ENCODE measurements at regions not wholly inside any gene's neighbourhood (a gene's known extent, or its start where the extent isn't known, plus 50 kb on each side); places are given as distances from the start of the nearest gene placed in this dataset.

DNA sequence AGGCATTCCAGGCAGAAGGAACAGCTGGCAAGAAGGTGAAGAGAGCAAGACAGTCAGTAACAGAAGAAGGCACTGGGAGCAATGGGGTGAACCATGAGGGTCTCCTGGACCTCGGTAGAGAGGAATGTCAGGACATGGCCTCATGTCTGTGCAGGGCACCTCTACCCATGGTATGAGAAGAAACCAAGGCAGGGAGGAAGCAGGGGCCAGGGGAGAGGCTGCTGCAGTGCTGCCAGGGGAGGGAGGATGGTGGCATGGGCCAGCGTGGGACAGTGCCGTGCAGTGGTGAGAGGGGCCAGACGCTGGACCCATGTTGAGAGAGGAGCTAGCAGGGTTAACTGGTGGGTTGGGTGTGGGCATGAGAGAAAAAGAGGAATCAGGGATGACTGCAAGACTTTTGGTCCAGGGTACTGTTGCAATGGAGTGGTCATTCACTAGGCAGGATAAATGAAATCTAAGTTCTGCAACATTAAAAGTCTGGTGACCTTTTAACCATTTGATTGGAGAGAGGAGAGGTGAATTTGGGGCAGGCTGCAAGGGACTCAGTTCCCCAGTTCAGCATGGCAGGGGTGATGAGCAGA is 577.6 kb downstream of the MATN1 start (continued):
- no peak for TF ChIP-seq SSRP1 (CRISPR knock-in tag; IDR thresholded peaks at IDR 0.05)
- TF ChIP-seq, protein P1, sequence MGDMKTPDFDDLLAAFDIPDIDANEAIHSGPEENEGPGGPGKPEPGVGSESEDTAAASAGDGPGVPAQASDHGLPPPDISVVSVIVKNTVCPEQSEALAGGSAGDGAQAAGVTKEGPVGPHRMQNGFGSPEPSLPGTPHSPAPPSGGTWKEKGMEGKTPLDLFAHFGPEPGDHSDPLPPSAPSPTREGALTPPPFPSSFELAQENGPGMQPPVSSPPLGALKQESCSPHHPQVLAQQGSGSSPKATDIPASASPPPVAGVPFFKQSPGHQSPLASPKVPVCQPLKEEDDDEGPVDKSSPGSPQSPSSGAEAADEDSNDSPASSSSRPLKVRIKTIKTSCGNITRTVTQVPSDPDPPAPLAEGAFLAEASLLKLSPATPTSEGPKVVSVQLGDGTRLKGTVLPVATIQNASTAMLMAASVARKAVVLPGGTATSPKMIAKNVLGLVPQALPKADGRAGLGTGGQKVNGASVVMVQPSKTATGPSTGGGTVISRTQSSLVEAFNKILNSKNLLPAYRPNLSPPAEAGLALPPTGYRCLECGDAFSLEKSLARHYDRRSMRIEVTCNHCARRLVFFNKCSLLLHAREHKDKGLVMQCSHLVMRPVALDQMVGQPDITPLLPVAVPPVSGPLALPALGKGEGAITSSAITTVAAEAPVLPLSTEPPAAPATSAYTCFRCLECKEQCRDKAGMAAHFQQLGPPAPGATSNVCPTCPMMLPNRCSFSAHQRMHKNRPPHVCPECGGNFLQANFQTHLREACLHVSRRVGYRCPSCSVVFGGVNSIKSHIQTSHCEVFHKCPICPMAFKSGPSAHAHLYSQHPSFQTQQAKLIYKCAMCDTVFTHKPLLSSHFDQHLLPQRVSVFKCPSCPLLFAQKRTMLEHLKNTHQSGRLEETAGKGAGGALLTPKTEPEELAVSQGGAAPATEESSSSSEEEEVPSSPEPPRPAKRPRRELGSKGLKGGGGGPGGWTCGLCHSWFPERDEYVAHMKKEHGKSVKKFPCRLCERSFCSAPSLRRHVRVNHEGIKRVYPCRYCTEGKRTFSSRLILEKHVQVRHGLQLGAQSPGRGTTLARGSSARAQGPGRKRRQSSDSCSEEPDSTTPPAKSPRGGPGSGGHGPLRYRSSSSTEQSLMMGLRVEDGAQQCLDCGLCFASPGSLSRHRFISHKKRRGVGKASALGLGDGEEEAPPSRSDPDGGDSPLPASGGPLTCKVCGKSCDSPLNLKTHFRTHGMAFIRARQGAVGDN (CRISPR knock-in tag; IDR thresholded peaks at IDR 0.05) = no peak
- no peak for TF ChIP-seq REL (CRISPR knock-in tag; conservative IDR thresholded peaks at IDR 0.05)
- TF ChIP-seq ZNF670 (CRISPR knock-in tag; IDR thresholded peaks at IDR 0.05; ENCODE audit: borderline replicate concordance) = no peak

DNA sequence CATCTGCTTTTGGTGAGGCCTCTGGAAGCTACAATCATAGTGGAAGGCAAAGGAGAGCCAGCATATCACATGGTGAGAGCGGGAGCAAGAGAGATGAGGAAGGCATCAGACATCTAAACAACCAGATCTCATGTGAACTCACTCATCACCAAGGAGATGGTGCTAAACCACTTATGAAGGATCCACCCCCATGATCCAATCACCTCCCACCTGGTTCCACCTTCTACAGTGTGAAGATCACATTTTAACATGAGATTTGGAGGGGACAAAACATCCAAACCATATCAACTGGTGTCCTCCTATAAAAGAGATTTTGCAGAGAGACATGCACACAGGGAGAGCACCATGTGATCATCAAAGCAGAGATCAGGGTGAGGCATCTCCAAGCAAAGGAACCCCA is 578.6 kb downstream of the MATN1 start:
- FAIRE-seq = no peak
- Histone ChIP-seq H3K36me3 (replicated peaks in 1 of 2; ENCODE audit: control insufficient read depth in 1 of 2, insufficient read depth in 2 of 2, low read length in 2 of 2) (no peaks in the 10 kb centered on the region), H3K4me1 (ENCODE audit: insufficient read depth, low read length) (no peaks in the 10 kb centered on the region), H3K9ac (ENCODE audit: insufficient read depth, low read depth, low read length) (no peak overlapping the region), H3K4me2 (ENCODE audit: low read depth, low read length) (no peak overlapping the region), H4K20me1 (ENCODE audit: insufficient read depth, low read length) (no peaks in the 10 kb centered on the region), H3K9me3 (ENCODE audit: low read length) (no peaks in the 10 kb centered on the region), H3K4me3 (replicated peaks in 1 of 3; ENCODE audit: insufficient read depth in 1 of 3, low read depth in 2 of 3, low read length in 3 of 3) (no peak overlapping the region), H3K27me3 (ENCODE audit: control insufficient read depth in 1 of 2, insufficient read depth in 2 of 2, low read length in 2 of 2) (0 out of 5 replicates have a peak, but pooled peaks cover 0 to 1% of the 10 kb centered on the region in 2 experiments), H2AFZ (ENCODE audit: low read length) (no peak overlapping the region), H3K79me2 (ENCODE audit: insufficient read depth, low read length) (no peaks in the 10 kb centered on the region), H3K27ac (ENCODE audit: extremely low read length, insufficient read depth, low read length) (no peak overlapping the region)
- no TSS peak for BruUV-seq (replicated peaks)
- no peak for DNase-seq (ENCODE audit: low spot score)
- WGBS (ENCODE audit: low lambda C conversion rate) = no CpG with 5 or more reads among the region's 1 CpG
- no peak for ATAC-seq
- ChIA-PET POLR2A (no interaction called here), CTCF (ENCODE audit: low intra/inter-chr PET ratio, low total read pairs) (no interaction called here)
- intact Hi-C loops (cut with micrococcal nuclease; ENCODE audit: unreplicated experiment) = no loop called here
- in situ Hi-C loops (cut with HindIII; ENCODE audit: extremely low pct_ligation_motif_present, low pct_unique_long_range_greater_than_20kb) = no loop called here
- TF ChIP-seq ZFP36 (IDR thresholded peaks at IDR 0.05; ENCODE audit: borderline replicate concordance, low read depth, low read length, partially characterized antibody) (no peak), THAP11 (CRISPR knock-in tag; IDR thresholded peaks at IDR 0.05) (no peak), ZNF235 (CRISPR knock-in tag; IDR thresholded peaks at IDR 0.05; ENCODE audit: borderline replicate concordance) (no peak), ZNF367 (CRISPR knock-in tag; IDR thresholded peaks at IDR 0.05; ENCODE audit: borderline replicate concordance) (no peak), PAWR (CRISPR knock-in tag; IDR thresholded peaks at IDR 0.05; ENCODE audit: borderline replicate concordance) (no peak), RAD51 (IDR thresholded peaks at IDR 0.05; ENCODE audit: borderline replicate concordance) (no peak), ZEB1 (IDR thresholded peaks at IDR 0.05; ENCODE audit: insufficient replicate concordance, low read depth) (no peak)
- TF ChIP-seq, protein P2, sequence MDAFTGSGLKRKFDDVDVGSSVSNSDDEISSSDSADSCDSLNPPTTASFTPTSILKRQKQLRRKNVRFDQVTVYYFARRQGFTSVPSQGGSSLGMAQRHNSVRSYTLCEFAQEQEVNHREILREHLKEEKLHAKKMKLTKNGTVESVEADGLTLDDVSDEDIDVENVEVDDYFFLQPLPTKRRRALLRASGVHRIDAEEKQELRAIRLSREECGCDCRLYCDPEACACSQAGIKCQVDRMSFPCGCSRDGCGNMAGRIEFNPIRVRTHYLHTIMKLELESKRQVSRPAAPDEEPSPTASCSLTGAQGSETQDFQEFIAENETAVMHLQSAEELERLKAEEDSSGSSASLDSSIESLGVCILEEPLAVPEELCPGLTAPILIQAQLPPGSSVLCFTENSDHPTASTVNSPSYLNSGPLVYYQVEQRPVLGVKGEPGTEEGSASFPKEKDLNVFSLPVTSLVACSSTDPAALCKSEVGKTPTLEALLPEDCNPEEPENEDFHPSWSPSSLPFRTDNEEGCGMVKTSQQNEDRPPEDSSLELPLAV (CRISPR knock-in tag; conservative IDR thresholded peaks at IDR 0.05; ENCODE audit: low read depth) = no peak
- TF ChIP-seq, protein P3, sequence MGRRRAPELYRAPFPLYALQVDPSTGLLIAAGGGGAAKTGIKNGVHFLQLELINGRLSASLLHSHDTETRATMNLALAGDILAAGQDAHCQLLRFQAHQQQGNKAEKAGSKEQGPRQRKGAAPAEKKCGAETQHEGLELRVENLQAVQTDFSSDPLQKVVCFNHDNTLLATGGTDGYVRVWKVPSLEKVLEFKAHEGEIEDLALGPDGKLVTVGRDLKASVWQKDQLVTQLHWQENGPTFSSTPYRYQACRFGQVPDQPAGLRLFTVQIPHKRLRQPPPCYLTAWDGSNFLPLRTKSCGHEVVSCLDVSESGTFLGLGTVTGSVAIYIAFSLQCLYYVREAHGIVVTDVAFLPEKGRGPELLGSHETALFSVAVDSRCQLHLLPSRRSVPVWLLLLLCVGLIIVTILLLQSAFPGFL (CRISPR knock-in tag; IDR thresholded peaks at IDR 0.05) = no peak
